ENCODE measurements at regions not wholly inside any gene's neighbourhood (a gene's known extent, or its start where the extent isn't known, plus 50 kb on each side); places are given as distances from the start of the nearest gene placed in this dataset.

DNA sequence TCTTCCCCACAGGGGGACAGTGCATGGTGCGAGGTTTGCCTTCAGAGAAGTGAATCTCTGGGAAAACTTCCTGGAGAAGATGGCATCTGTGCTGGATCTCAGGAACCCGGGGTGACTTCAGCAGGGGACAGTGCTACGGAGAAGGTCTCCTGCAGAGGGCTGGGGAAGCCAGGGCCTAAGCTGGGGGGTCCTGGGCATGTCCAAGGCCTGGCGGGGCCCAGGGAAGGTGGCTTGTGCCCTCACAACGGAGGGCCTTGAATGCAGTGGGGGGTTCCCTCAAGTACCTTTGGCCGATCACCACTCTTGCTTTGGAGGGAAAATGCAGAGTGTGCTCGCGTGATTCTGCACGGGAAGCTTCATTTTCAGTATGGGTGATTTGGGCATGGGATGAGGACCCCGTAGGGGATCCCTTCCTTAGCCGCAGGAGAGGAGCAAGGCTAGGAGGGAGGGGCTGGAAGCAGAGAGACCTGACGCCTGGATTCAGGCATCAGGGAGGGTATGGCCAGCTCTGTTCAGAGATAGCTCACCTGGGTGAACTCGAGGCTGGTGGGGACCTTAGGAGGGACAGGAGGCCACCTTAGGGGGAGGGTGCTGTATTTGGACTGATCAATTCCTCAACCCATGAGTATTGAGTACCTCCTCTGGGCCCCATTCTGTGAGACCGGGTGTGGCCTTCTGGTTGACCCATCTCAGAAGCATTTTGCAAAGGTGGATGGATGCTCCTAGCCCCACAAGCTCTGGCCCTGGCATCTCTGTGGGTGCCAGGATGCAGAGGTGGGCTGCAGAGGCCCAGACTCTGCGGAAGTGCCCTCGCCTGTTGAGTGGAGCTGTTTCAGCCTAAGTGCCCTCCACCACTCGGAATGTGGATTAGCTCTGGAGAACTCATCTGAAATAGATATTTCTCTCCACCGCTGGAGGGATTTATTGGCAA is 529.4 kb downstream of the TBC1D22A start (continued):
- TF ChIP-seq FOS (IDR thresholded peaks at IDR 0.05; ENCODE audit: low read depth, low read length), result no peak

DNA sequence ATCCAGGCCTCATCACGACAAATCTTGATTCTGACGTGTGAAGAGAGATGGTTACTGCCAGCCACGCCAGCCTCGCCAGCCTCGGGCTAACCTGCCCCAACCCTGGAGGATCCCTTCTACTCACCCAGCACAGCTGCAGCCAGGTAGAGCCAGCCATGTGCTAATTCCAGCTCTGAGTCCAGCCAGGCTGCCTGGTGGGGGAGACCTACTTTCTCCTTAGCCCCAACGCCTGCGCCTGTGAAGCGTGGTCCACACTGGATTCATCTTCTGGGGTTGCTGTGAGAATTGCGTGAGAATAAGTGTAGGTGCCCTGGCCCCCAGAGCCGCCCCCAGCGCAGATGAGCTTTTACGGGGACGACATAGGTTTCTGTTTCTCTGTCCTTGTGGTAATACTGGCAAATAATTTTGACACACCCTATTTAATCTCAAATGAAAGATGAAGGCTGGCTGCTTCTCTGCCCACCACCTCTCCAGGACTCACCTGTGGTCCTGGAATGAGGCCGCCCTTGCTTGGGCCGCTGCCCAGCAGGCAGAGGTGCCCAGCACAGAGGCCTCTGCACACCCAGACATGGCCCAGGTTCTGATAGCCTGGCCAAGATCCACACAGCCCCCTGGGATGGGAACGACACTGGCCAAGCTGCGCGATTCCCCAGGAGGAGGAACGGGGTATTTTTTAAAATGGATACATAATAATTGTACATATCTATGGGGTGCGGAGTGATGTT is 528.4 kb downstream of the TBC1D22A start:
- no peaks in the 10 kb centered on the region for H3K36me3 ChIP-seq (ENCODE audit: control insufficient read depth, insufficient read depth, low read length)
- no peaks in the 10 kb centered on the region for H3K79me1 ChIP-seq (ENCODE audit: low read depth in 1 of 2, low read length in 2 of 2)
- no peak overlapping the region for H3K14ac ChIP-seq (replicated peaks; ENCODE audit: low read depth, low read length)
- H4K20me1 ChIP-seq (ENCODE audit: insufficient read depth, low read length), result no peaks in the 10 kb centered on the region
- ATAC-seq (ENCODE audit: low read depth), result no peak
- TF ChIP-seq RCOR1 (IDR thresholded peaks at IDR 0.05; ENCODE audit: insufficient replicate concordance, low read length) (no peak), MAZ (IDR thresholded peaks at IDR 0.05; ENCODE audit: borderline replicate concordance, low read depth, low read length) (no peak), SMC3 (IDR thresholded peaks at IDR 0.05; ENCODE audit: low read depth, low read length) (no peak), NFE2L2 (IDR thresholded peaks at IDR 0.05; ENCODE audit: low read depth, low read length) (no peak), POLR2A (IDR thresholded peaks at IDR 0.05; ENCODE audit: low read depth, low read length) (no peak), USF2 (IDR thresholded peaks at IDR 0.05; ENCODE audit: low read depth, low read length) (no peak)
- H3K4ac ChIP-seq (ENCODE audit: low read depth, low read length), result no peak overlapping the region
- H3K4me2 ChIP-seq (ENCODE audit: low read depth, low read length), result no peak overlapping the region
- no peaks in the 10 kb centered on the region for H3K4me1 ChIP-seq (ENCODE audit: control insufficient read depth, insufficient read depth, low read length)
- no peak overlapping the region for H3K9ac ChIP-seq (ENCODE audit: low read depth, low read length)
- in situ Hi-C loops (cut with MboI; ENCODE audit: low sequenced_read_pairs), result no loop called here
- H2BK20ac ChIP-seq (ENCODE audit: low read depth, low read length), result no peak overlapping the region
- no peak overlapping the region for H4K5ac ChIP-seq (ENCODE audit: low read depth, low read length)
- peaks cover 3% of the 10 kb centered on the region; the same call in 1 of the 2 replicates for H3K27me3 ChIP-seq (ENCODE audit: control insufficient read depth, insufficient read depth, low read length)
- no peak overlapping the region for H3K4me3 ChIP-seq (ENCODE audit: insufficient read depth, low read depth, low read length)
- peaks cover 6% of the 10 kb centered on the region; the same call in 1 of the 2 replicates for H3K9me3 ChIP-seq (ENCODE audit: control insufficient read depth, insufficient read depth, low read length)
- no peak overlapping the region for H2BK15ac ChIP-seq (ENCODE audit: low read depth, low read length)
- WGBS, 2 experiments (ENCODE audit: extremely low coverage in 2 of 2, insufficient read length in 1 of 2), result 90% methylated on average over 2 of the region's 20 CpGs; no CpG with 5 or more reads in 1 of the 2 experiments
- no peak overlapping the region for H4K91ac ChIP-seq (ENCODE audit: insufficient read depth, low read depth, low read length)
- intact Hi-C loops (cut with micrococcal nuclease), result no loop called here
- H4K8ac ChIP-seq (ENCODE audit: low read depth in 2 of 2, low read length in 2 of 2), result no peak overlapping the region
- no peak for DNase-seq
- no peak overlapping the region for H3K27ac ChIP-seq (ENCODE audit: insufficient read depth, low read length)
- no peak overlapping the region for H2AK5ac ChIP-seq (ENCODE audit: low read depth, low read length)
- BruUV-seq (replicated peaks), result no TSS peak
- no peak overlapping the region for H3K23ac ChIP-seq (ENCODE audit: low read depth, low read length)
- H2BK5ac ChIP-seq (ENCODE audit: low read depth, low read length, poor library complexity, severe bottlenecking), result no peak overlapping the region
- H2BK120ac ChIP-seq (ENCODE audit: low read depth, low read length), result no peak overlapping the region
- no peak overlapping the region for H3K18ac ChIP-seq (ENCODE audit: low read depth, low read length)
- dilution Hi-C loops (cut with HindIII; ENCODE audit: low sequenced_read_pairs, unreplicated experiment), result no loop called here
- no peaks in the 10 kb centered on the region for H3K9me1 ChIP-seq (ENCODE audit: insufficient read depth, low read length)
- H2AK9ac ChIP-seq (replicated peaks; ENCODE audit: low read depth, low read length, poor library complexity), result no peak overlapping the region
- no peak overlapping the region for H2AFZ ChIP-seq (replicated peaks; ENCODE audit: low read length, poor library complexity)
- H3K56ac ChIP-seq (ENCODE audit: extremely low read depth, insufficient read depth, low read length), result no peak overlapping the region
- POLR2A ChIA-PET (ENCODE audit: unreplicated experiment), result interaction anchor here (0.6 kb wide), 1 partner anchor 26 kb away, joined by 3 read pairs; no protein-coding TSS in a partner anchor
- CTCF ChIA-PET, result no interaction called here

All from IMR-90 (cell line).